GM21576 (cell line): ENCODE measurements at regions not wholly inside any gene's neighbourhood (a gene's known extent, or its start where the extent isn't known, plus 50 kb on each side); places are given as distances from the start of the nearest gene placed in this dataset.
"Not testable (repeated sequence)": the region's sequence is repeated elsewhere in the genome, so short reads cannot be mapped to it uniquely, and the experiment has no call there.

Source experiments
- ATAC-seq: cut with Tn5 transposase; IDR thresholded peaks from one replicate; pipeline ENCODE4 v1.9.1; 2021; ENCODE audit warnings: mild to moderate bottlenecking, moderate library complexity; ENCODE audit not compliant: unreplicated experiment

DNA sequence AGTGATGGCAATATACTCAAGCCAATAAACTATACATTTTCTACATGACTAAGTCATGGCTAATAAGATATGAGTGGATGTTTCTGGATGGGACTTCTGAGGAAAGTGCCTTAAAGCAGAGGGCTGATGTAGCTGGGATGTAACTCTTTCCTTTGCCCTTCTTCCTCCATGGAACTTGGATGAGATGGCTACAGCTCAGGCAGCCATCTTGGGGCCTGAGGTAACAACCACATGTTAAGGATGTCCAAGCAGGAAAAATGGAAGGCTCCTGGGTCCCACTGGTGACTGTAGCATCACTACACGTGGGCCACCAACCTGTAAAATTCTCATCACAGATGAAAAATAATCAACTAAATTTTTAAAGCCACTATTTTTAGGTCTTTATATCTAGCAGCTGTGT, 54.4 kb upstream of the GRIP1 start:
- no peak for ATAC-seq

DNA sequence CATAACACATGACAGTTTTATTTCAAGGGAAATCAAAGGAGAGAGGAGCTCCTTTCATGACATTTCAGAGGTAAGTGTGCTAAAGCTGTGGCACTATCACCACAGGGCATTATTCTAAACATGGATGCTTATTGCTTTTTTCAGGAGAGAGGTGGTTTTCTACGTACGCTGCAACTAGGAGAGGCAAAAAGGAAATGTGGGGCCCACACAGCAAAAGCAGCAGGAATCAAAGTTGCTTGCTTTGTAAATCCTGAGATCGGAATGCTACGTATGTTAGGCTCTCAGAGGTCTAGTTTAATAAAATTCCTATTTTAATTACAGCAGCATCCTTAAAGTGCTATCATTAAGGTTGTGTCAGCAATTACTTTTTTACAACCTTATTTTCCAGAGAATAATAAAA, 55.0 kb upstream of the GRIP1 start:
- ATAC-seq, result no peak

DNA sequence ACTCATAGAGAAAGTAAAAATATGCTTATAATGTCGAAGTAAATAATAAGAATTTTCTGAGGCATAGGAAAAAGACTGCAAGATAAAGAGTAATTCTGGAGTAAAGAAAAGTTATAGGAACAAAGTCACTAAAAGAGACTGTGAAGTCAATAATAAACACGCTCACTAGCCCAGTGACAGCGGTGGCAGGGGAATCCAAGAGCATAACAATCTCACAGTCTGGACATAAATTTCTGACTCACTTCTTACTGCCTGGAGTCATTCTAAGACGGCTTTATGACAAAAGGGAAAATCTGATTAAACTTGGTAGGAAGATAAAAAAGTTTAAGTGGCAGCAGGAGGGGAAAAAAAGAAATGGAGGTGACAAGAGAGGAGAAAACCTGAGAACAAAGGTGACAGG, 56.4 kb upstream of the GRIP1 start:
- ATAC-seq, result no peak

DNA sequence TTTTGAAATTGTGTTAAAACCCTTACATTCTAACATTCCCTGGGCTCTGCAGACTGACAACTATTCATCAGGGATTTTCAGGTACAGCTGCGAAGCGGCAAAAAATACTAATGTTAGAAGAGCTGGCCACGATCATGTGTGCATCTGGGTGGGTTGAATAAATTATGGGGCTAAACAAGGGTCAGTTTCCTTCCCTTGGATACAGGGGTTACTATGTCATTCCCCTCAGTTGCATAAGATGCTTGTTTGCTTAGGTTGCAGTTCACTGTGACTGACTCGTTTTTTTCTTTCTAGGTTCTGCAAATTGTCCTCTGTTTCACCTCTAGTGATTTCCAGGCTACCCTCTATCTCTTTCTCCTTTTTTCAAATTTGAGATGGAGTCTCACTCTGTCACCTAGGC, 58.1 kb upstream of the GRIP1 start:
- ATAC-seq, result no peak

DNA sequence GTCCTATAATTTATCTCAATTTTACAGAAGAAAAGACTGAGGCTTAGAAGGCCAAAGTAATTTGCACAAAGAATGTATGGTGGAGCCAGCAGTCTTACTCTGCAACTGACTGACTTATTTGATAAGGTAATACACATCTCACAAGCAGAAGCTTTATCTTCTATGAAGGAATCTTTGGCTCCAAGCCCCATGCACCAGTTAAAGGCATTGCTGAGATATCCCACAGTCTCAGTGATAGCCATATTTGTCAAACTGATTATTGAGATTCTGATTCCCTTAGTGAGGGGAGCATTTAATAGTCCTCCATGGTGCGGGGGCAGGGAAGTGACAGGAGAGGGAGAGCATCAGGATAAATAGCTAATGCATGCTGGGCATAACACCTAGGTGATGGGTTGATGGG, 60.4 kb upstream of the GRIP1 start:
- ATAC-seq, result no peak

DNA sequence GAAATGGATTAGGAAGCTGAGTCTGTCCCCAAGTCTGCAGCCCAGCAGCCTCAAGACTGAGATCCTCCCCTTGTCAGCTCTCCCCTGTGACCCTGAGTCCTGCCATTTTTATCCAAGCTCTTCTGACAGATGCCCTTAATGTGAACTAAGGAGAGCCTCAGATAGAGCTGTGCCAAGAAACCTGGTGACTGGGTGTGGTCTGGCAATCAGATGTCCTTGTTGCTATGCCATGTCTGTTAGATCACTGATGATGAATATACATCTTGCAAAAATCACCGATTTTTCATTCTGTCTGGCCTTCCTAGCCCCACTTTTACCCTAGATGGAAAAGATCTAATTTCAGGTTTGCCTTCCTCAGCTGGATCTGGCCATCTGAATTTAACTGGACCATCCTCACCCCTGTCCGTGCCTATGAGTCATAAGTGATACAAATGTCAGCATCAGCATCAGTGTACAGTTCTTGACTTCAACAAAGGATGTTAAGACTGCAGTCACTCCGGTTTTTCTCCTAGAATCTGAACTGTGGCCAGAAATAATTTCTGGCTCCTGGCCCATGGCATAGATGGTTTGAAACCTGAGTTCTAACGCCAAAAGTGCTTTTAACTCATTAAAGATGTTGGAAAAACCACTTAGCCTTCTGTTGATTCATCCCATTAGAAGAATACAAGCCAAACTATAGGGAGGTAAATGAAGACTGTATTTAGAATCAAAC, 61.2 kb upstream of the GRIP1 start:
- no peak for ATAC-seq

DNA sequence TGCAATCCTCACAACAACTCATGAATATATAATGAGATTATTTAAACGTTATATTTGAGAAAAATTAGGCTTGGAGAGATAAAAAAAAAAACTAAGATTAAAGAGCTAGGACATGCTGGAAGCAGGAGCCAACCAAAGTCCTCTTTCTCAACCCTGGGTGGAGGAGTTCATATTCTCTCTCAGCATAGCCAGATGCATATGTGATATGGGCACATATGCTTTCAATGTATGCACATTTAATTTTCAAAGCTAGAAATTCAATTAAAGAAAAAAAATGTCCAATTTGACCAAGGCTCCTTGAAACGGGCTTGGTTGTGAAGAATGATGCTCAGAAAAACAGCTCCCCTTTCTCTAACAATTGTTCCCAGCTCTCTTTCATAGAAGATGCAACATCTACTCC, 61.9 kb upstream of the GRIP1 start:
- ATAC-seq, result no peak

DNA sequence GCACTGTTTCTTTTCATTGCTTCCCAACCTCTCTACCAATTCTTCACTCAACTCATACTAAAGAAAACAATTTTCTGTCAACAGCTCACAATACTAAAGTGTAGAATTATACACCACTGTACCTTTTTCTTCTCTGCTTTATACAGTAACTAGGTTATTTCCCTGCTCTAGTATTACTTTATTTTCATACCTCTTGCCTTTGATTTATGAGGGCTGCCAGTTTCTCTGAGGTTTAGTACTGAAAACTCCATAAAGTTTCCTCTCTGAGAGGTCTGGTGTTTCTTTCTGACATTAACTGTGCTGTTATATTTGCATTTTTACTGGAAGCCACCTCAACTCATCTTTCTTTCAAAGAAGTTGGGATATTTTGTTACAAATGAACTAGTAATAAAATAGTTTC, 63.0 kb upstream of the GRIP1 start:
- ATAC-seq, result no peak

DNA sequence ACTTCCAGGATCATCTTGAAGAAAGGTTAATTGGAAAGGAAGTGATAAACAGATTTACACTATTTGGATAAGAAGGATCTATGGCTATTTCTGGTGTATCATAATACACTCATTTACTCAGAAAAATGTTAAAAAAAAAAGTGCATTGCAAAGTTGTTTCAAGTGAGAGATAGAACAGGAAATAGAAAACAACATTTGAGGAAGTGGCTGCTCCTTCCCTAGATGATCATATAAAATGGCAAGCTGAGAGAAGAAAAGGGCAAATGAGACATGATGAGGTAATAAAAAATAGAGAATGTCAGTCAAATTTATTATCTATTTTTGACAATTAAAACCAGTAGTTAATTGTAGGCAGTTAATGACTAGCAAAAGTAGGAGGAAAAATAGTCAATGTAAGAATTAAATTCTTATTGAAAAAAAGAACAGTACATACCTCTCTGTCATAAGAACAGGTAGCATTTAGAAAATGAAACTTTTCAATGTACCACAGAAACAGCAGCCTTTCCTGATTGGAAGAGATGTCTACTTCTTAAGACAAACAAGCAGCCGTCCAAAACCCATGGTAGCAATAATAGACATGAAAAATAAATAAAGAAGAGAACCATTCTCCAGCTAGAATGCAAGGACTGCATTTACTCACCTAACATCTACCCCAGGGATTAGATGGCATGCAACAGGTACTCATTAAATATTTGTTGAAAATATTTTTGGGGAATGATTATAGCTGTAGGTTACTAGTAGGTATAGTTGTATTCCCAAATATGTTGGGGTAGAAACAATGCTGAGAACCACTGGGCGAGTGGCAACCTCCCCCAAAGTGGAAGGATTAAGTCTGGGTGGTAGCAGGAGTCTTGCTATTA, 63.9 kb upstream of the GRIP1 start:
- no peak for ATAC-seq

DNA sequence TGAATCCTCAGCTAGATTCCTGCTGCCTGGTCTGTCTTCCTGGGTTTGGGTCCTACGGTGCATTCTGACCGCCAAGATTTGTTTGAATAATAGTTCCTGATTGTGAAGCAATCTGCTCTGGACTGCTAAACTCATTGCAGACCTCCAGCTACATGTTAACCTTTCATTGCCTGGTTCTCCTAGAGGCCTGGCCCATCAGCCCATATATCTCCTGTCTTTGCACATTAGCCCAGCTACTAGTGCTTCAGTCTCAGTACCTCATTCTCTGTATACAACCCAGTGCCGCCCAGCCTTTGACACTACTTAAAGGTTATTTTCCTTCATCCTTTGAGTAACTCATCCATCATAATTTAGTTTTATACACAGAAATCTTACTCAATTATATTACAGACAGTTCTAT, 65.6 kb upstream of the GRIP1 start:
- no peak for ATAC-seq

DNA sequence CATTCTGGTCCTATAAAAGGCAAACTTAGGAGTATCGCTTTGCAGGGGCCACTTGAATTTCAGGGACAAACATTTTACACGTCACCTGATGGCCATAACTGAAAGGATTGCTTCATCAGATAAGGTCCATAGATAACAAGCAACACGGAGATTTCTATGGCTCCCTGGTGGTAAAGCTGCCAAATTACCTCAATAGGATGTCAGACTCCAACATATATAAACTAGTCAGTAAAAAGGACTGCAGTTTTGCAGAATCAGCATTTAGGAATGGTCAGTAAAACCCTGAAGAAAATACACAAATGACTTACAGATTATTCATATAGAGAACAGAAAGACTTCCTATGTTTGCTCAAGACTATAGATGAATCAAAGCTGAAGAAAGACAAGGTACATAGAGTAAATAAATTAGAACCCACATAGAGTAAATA, 66.1 kb upstream of the GRIP1 start:
- no peak for ATAC-seq

DNA sequence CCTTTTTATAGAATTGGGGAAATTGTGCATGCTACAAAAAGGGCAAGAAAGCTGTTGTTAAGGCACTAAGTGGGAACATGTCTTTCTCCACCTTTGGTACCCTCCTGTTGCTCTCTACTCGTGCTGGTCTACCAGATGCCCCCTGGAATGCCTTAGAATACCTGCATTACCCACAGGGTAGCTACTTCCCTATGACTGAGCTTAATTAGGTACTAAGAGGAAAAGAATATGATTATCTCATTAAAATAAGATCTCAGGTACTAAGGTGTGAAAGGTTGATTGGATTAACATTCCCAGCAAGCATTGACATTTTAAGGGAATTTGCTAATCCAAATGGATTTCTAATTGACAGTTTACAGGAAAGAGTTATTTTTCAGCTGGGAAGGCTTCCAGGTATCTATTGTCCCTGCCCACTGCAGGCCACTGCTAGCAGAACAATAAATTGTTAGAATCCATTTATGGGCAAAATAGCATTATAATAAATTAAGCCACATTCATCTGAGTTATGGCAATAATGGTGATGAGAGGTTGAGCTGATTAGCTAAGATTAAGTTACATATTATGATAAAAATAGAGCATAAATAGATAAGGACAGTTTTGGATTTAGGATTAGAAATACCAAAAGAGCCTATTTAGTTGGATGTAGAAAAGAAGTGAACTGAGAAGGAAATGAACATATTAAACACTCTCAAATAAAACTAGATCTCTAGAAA, 67.8 kb upstream of the GRIP1 start:
- ATAC-seq, result no peak

DNA sequence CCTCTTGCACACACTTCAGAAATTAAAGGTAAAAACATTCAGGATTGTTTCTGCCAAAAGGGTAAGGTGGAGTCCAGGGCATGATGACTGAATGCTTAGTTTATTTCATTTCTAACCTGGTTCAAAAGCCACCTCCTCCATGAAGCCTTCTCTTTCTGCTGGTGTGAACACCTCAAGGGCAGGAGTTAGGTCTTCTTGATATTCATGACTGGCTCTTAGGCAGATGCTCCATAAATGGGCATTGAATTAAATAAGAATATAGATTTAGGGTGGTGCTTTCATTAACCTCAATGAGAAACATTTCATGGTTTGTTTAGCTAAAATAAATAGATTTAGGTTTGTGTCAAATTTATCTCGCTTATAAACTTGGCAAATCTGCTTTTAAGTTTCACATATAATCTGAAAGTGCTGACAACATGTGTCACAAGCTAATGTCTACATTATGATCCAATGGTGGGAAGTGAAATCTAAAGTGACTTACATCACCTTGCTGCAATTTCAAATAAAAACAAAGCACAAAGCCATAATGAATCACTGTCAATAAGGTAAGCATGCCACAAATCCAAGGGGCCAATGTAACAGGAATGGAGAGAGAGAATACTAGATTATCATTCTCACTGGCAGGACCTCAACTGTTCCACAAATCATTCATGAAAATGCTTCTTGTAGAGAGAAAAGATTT, 72.7 kb upstream of the GRIP1 start:
- ATAC-seq, result no peak

DNA sequence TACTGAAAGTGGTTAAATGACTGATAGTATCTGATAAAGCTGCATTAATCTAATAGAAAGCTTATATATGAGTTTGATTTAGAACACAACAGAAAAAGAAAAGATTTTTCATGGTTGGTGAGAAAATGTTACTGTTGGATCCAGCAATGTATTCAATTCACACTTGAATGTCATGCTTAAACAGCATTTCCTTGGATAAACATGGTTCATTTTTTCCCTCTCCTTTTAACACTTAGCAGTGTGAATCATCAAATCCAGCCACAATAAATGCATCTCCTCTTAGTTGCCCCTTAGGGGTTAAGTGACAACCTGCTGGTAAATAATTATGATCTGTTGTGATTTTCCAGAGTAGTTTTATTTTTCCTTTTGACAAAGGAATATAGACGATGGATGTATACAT, 74.9 kb upstream of the GRIP1 start:
- ATAC-seq, result no peak

DNA sequence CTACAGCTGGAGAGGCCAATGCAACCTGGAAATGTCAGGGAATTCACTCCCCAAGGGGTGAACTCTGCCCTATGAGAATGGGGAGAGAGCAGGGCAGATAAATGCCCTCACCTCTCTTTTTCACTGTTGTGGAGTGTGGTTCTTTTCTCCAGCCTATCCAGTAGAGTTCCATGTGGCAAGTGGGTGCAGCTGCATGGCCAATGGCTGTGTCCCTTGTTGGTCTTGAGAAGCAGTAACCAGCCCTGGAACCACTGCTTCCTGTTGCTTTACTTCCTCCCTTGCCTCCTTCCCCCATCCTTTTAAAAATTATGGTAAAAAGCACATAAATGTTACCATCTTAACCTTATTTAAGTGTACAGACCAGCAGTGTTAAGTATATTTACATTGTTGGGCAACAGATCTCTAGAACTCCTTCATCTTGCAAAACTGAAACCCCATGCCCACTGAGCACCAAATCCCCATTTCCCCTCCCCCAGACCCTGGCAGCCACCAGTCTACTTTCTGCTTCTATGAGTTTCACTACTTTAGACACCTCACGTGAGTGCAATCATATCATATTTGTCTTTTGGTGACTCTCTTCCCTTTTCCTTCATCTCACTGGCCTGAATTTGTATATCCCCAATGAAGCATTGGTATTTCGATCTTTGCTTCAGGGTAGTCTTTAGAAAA, 77.0 kb upstream of the GRIP1 start:
- no peak for ATAC-seq

DNA sequence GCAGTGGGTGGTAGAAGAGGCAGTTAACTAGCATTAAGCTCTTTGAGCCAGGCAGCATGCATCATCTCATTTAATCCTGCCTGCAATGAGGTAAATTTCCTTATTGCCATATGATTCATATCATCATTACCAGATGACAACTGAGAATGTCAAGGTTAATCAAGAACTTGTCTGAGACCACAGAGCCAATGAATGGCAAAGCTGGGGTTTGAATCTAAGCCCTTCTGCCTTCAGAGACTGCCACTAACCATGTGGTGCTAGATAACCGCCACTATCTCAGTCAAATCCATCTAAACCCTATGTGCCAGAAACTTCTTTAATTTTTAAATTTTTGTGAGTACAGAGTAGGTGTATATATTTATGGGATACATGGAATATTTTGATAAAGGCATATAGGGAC, 77.8 kb upstream of the GRIP1 start:
- ATAC-seq, result no peak

DNA sequence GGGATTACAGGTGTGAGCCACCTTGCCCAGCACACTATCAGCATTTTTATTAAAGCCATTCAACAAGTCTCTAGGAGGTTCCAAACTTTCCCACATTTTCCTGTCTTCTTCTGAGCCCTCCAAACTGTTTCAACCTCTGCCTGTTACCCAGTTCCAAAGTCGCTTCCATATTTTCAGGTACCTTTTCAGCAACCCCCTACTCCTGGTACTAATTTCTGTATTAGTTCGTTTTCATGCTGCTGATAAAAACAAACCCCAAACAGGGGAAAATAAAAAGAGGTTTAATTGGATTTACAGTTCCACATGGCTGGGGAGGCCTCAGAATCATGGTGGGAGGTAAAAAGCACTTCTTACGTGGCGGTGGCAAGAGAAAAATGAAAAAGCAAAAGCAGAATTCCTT, 81.2 kb upstream of the GRIP1 start:
- not testable (repeated sequence) for ATAC-seq

DNA sequence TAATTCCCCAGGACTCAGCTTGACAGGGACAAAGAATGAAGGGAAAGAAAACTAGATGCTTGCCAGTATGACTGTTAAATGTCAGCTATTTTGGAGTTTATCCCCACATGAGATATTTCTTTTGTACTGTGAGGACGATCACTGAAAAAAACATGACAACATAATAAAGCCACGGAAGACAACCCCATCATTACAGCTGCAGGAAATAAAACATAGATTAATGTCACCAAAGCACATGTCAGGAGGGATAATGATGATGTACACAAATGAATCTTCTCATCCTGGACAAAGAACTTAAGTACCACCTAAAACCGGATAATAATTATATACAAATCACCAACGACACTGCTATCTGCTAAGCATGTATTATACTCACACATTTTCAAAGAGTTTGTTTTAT, 84.6 kb upstream of the GRIP1 start:
- ATAC-seq, result no peak

DNA sequence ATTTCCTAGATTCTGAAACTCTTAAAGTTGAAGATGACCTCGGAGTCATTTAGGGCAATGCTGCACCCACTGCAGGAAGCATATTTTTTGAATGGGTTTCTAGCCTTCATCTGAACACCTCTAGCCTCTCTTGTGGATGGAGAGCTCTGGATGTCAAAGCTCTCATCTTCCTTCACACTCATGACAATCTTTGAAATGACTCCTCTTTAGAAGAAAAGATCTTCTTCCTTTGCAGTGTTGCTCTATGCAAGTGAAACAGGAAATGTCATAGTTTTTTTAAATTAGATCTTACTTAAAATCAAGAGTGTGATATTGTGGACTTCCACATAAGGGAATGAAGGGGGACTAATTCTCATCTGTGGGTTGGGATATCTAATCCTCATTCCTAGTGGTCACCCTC, 86.3 kb upstream of the GRIP1 start:
- no peak for ATAC-seq

DNA sequence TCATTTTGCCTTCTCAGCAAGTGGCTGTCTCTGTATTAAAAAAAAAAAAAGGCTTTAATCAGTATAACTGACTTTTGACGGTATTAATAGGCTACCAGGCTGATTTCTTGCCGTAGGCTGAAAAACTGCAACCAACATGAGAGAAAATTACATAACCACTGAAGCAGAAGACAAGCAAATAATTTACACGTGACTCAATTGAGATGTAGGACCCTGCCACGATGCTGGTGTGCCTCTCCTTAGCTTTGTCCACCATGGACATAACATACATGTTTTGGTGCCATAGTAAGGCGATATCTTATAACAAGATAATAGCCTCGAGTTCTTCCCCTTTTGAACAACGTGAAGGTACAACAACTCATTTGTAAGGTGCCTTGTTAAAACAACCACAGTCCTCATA, 88.7 kb upstream of the GRIP1 start:
- ATAC-seq, result no peak

DNA sequence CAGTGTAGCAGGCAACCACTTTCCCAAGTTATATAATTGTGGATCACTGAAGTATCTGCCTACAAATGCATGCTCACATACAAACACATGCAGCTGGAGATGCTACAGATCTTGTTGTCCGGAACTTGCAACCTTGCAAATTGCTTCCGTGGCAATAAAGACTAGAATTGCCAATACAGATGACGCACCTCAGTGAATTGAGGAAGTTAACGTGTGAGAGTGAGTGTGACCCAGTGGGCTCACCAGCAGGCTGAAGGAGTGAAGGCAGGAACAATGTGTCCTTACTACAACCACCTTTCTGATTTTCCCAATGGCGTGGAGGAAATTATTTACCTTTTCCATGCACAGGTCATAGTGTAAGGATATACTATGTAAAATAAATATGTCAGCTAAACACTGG, 89.4 kb upstream of the GRIP1 start:
- no peak for ATAC-seq
